Pons (tissue), 1 donor: ENCODE measurements at regions not wholly inside any gene's neighbourhood (a gene's known extent, or its start where the extent isn't known, plus 50 kb on each side); places are given as distances from the start of the nearest gene placed in this dataset.
"Not testable (repeated sequence)": the region's sequence is repeated elsewhere in the genome, so short reads cannot be mapped to it uniquely, and the experiment has no call there.

Experiments
- DNase-seq: peaks from one replicate; pipeline ENCODE4 v3.0.0-alpha.2; 2016; ENCODE audit warnings: low spot score

- DNase-seq = no peak
Observed at GRCh38 chr3:18987862-18988447, 160.4 kb upstream of the KCNH8 start.

- no peak for DNase-seq
Observed at GRCh38 chr3:18987070-18987469, 161.2 kb upstream of the KCNH8 start.

GRCh38 chr3:18982920-18983319, 165.4 kb upstream of the KCNH8 start:
- no peak for DNase-seq

GRCh38 chr3:18976102-18976501, 172.2 kb upstream of the KCNH8 start:
- DNase-seq = not testable (repeated sequence)

GRCh38 chr3:18968120-18968519, 180.2 kb upstream of the KCNH8 start:
- no peak for DNase-seq

GRCh38 chr3:18965781-18966180, 182.5 kb upstream of the KCNH8 start:
- no peak for DNase-seq

- no peak for DNase-seq
Observed at GRCh38 chr3:18964640-18965039, 183.7 kb upstream of the KCNH8 start.

- DNase-seq = peak; percentile 5
Observed at GRCh38 chr3:18951333-18951732, 197.0 kb upstream of the KCNH8 start.

GRCh38 chr3:18946524-18946923, 201.8 kb upstream of the KCNH8 start:
- DNase-seq = peak; percentile 4

GRCh38 chr3:18937574-18937973, 210.7 kb upstream of the KCNH8 start:
- no peak for DNase-seq

- no peak for DNase-seq
Observed at GRCh38 chr3:18919158-18919557, 229.2 kb upstream of the KCNH8 start.

GRCh38 chr3:18917923-18918322, 230.4 kb upstream of the KCNH8 start:
- DNase-seq = no peak

- peak; percentile 79 for DNase-seq
Observed at GRCh38 chr3:18902081-18902793, 246.1 kb upstream of the KCNH8 start.

- DNase-seq = no peak
Observed at GRCh38 chr3:18901571-18901970, 246.7 kb upstream of the KCNH8 start.

GRCh38 chr3:18900994-18901393, 247.3 kb upstream of the KCNH8 start:
- no peak for DNase-seq

- peak; percentile 84 for DNase-seq
Observed at GRCh38 chr3:18898911-18899310, 249.4 kb upstream of the KCNH8 start.

GRCh38 chr3:18892756-18893155, 255.6 kb upstream of the KCNH8 start:
- no peak for DNase-seq

- no peak for DNase-seq
Observed at GRCh38 chr3:18892047-18892446, 256.3 kb upstream of the KCNH8 start.

GRCh38 chr3:18891641-18892040, 256.7 kb upstream of the KCNH8 start:
- no peak for DNase-seq

GRCh38 chr3:18890449-18890848, 257.9 kb upstream of the KCNH8 start:
- no peak for DNase-seq

GRCh38 chr3:18888819-18889218, 259.5 kb upstream of the KCNH8 start:
- DNase-seq = no peak

GRCh38 chr3:18888370-18888769, 259.9 kb upstream of the KCNH8 start:
- DNase-seq = peak; percentile 53

- DNase-seq = no peak
Observed at GRCh38 chr3:18886331-18886730, 262.0 kb upstream of the KCNH8 start.

- DNase-seq = no peak
Observed at GRCh38 chr3:18885612-18886011, 262.7 kb upstream of the KCNH8 start.
